ENCODE measurements at regions not wholly inside any gene's neighbourhood (a gene's known extent, or its start where the extent isn't known, plus 50 kb on each side); places are given as distances from the start of the nearest gene placed in this dataset.

DNA sequence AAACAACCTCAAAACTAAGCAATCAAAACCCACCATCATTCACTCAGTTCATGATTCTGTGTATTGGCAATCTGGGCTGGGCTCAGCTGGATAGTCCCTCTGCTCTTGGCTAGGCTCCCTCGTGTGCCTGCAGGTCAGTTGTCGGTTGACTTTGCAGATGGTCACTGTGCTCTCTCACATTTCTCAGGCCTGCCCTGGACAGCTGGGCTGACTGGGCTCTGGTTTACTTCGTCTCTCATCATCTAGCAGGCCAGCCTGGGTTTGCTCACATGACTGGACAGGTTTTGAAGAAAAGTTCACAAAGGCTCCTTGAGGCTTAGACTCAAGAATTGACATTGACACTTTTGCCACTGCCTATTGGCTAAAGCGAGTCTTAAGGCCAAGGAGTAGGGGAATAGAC is 105.0 kb upstream of the CTNNB1 start:
- TF ChIP-seq POLR2AphosphoS5 (IDR thresholded peaks at IDR 0.05) = no peak
- TF ChIP-seq, protein P1, sequence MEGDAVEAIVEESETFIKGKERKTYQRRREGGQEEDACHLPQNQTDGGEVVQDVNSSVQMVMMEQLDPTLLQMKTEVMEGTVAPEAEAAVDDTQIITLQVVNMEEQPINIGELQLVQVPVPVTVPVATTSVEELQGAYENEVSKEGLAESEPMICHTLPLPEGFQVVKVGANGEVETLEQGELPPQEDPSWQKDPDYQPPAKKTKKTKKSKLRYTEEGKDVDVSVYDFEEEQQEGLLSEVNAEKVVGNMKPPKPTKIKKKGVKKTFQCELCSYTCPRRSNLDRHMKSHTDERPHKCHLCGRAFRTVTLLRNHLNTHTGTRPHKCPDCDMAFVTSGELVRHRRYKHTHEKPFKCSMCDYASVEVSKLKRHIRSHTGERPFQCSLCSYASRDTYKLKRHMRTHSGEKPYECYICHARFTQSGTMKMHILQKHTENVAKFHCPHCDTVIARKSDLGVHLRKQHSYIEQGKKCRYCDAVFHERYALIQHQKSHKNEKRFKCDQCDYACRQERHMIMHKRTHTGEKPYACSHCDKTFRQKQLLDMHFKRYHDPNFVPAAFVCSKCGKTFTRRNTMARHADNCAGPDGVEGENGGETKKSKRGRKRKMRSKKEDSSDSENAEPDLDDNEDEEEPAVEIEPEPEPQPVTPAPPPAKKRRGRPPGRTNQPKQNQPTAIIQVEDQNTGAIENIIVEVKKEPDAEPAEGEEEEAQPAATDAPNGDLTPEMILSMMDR (IDR thresholded peaks at IDR 0.05) = no peak
- no peak for TF ChIP-seq POLR2A (IDR thresholded peaks at IDR 0.05)

All from breast epithelium (tissue), 3 donors.